Gastrocnemius medialis (tissue), 4 donors: ENCODE measurements at regions not wholly inside any gene's neighbourhood (a gene's known extent, or its start where the extent isn't known, plus 50 kb on each side); places are given as distances from the start of the nearest gene placed in this dataset.

ENCODE experiments used
- ATAC-seq, 2 donors: fragments of 150-250 bp; one replicate each; pipeline ENCODE4 v1.9.1; 2016
- DNase-seq, 2 donors: peaks; one replicate each; pipeline ENCODE4 v3.0.0-alpha.2; 2019
- H3K27ac ChIP-seq, 4 donors: fragments of 200-600 bp; sonication (generic); 1 replicate in 1 of 4; 2 replicates in 3 of 4; pipeline ENCODE4 v1.5.1; 2016 to 2018; ENCODE audit warnings: mild to moderate bottlenecking in 2 of 4, moderate library complexity in 1 of 4
- H3K27me3 ChIP-seq, 3 donors: fragments of 200-600 bp; sonication (generic) in 2 of 3; 1 replicate in 1 of 3; 2 replicates in 2 of 3; pipeline versions ENCODE4 v1.5.1 to v1.6.0; 2016 to 2019; ENCODE audit warnings: mild to moderate bottlenecking in 1 of 3, moderate library complexity in 1 of 3
- H3K36me3 ChIP-seq, 2 donors: fragments of 200-600 bp; sonication (generic) in 1 of 2; one replicate each; pipeline ENCODE4 v1.5.1; 2017 to 2018
- H3K4me1 ChIP-seq, 2 donors: fragments of 200-600 bp; sonication (generic) in 1 of 2; one replicate each; pipeline ENCODE4 v1.5.1; 2016 to 2017; ENCODE audit warnings: mild to moderate bottlenecking in 2 of 2
- H3K4me3 ChIP-seq, 4 donors: fragments of 200-600 bp; sonication (generic) in 3 of 4; 1 replicate in 1 of 4; 2 replicates in 3 of 4; pipeline ENCODE4 v1.5.1; 2016 to 2019; ENCODE audit warnings: mild to moderate bottlenecking in 2 of 4
- H3K9me3 ChIP-seq, 3 donors: fragments of 200-600 bp; sonication (generic) in 2 of 3; 1 replicate in 1 of 3; 2 replicates in 2 of 3; pipeline ENCODE4 v1.5.1; 2016 to 2019
- CTCF ChIP-seq, 5 experiments: fragments of 450-650 bp in 3 of 5; fragments of 200-600 bp in 2 of 5; sonication (generic) in 2 of 5; IDR thresholded peaks in 4 of 5; conservative IDR thresholded peaks in 1 of 5; 1 replicate in 4 of 5; 2 replicates in 1 of 5; pipeline ENCODE4 v1.5.1; 2016 to 2019; ENCODE audit warnings: antibody characterized with exemption in 5 of 5, mild to moderate bottlenecking in 3 of 5, moderate library complexity in 3 of 5
- POLR2A ChIP-seq, 2 donors: fragments of 450-650 bp; IDR thresholded peaks; one replicate each; pipeline ENCODE4 v1.6.1; 2017; ENCODE audit warnings: antibody characterized with exemption in 2 of 2, mild to moderate bottlenecking in 2 of 2, moderate library complexity in 2 of 2
- in situ Hi-C, 4 donors: fragments of 200-750 bp; cut with MboI; loops; one replicate each; pipeline versions ENCODE4 v1.15.0 to v1.8.0; 2017; ENCODE audit warnings: low sequenced_read_pairs in 4 of 4
- intact Hi-C: fragments of 100-400 bp; cut with DNase I; formaldehyde crosslinking; loops from one replicate; pipeline ENCODE4 v1.15.1; 2023; ENCODE audit warnings: low total_unique reads

GRCh38 chr17:71748872-71749271, 371.9 kb upstream of the SOX9 start:
- no peak for DNase-seq
- Histone ChIP-seq H3K4me3 (no peak overlapping the region), H3K36me3 (no peaks in the 10 kb centered on the region), H3K27me3 (peaks cover 0 to 4% (median 0%) of the 10 kb centered on the region in 3 donors), H3K27ac (no peak overlapping the region), H3K9me3 (no peaks in the 10 kb centered on the region), H3K4me1 (no peaks in the 10 kb centered on the region)
- no peak for ATAC-seq
- intact Hi-C loops (no loop called here), in situ Hi-C loops (no loop called here)
- TF ChIP-seq CTCF (IDR thresholded peaks at IDR 0.05 in 4 of 5, conservative IDR thresholded peaks at IDR 0.05 in 1 of 5) (no peak), POLR2A (IDR thresholded peaks at IDR 0.05) (no peak)

GRCh38 chr17:71753070-71753469, 367.8 kb upstream of the SOX9 start:
- no peaks in the 10 kb centered on the region for H3K36me3 ChIP-seq
- no peak overlapping the region for H3K4me3 ChIP-seq
- DNase-seq (no peak), ATAC-seq (no peak)
- no peaks in the 10 kb centered on the region for H3K4me1 ChIP-seq
- H3K9me3 ChIP-seq, result no peaks in the 10 kb centered on the region
- intact Hi-C loops, result no loop called here
- no peak for TF ChIP-seq POLR2A (IDR thresholded peaks at IDR 0.05)
- TF ChIP-seq CTCF (IDR thresholded peaks at IDR 0.05 in 4 of 5, conservative IDR thresholded peaks at IDR 0.05 in 1 of 5), result no peak
- H3K27ac ChIP-seq, result no peak overlapping the region
- in situ Hi-C loops, result no loop called here
- peaks cover 0 to 4% (median 0%) of the 10 kb centered on the region in 3 donors for H3K27me3 ChIP-seq

GRCh38 chr17:71757156-71757555, 363.7 kb upstream of the SOX9 start:
- intact Hi-C loops (no loop called here), in situ Hi-C loops (no loop called here)
- no peaks in the 10 kb centered on the region for H3K9me3 ChIP-seq
- ATAC-seq (no peak), DNase-seq (no peak)
- H3K4me3 ChIP-seq, result no peak overlapping the region
- no peak overlapping the region for H3K27ac ChIP-seq
- peaks cover 0 to 4% (median 0%) of the 10 kb centered on the region in 3 donors for H3K27me3 ChIP-seq
- TF ChIP-seq POLR2A (IDR thresholded peaks at IDR 0.05) (no peak), CTCF (IDR thresholded peaks at IDR 0.05 in 4 of 5, conservative IDR thresholded peaks at IDR 0.05 in 1 of 5) (no peak)
- no peaks in the 10 kb centered on the region for H3K4me1 ChIP-seq
- no peaks in the 10 kb centered on the region for H3K36me3 ChIP-seq

- Histone ChIP-seq H3K27ac (no peak overlapping the region), H3K4me1 (no peaks in the 10 kb centered on the region), H3K9me3 (no peaks in the 10 kb centered on the region), H3K36me3 (no peaks in the 10 kb centered on the region), H3K27me3 (peaks cover 0 to 4% (median 0%) of the 10 kb centered on the region in 3 donors), H3K4me3 (no peak overlapping the region)
- TF ChIP-seq CTCF (IDR thresholded peaks at IDR 0.05 in 4 of 5, conservative IDR thresholded peaks at IDR 0.05 in 1 of 5) (no peak), POLR2A (IDR thresholded peaks at IDR 0.05) (no peak)
- in situ Hi-C loops, result no loop called here
- intact Hi-C loops, result no loop called here
- ATAC-seq (no peak), DNase-seq (no peak)
Observed at GRCh38 chr17:71757956-71758355, 362.9 kb upstream of the SOX9 start.

- in situ Hi-C loops (no loop called here), intact Hi-C loops (no loop called here)
- Histone ChIP-seq H3K4me3 (no peak overlapping the region), H3K27me3 (no peaks in the 10 kb centered on the region), H3K36me3 (no peaks in the 10 kb centered on the region), H3K9me3 (no peaks in the 10 kb centered on the region), H3K4me1 (no peaks in the 10 kb centered on the region), H3K27ac (no peak overlapping the region)
- no peak for DNase-seq
- no peak for TF ChIP-seq CTCF (IDR thresholded peaks at IDR 0.05 in 4 of 5, conservative IDR thresholded peaks at IDR 0.05 in 1 of 5)
- no peak for TF ChIP-seq POLR2A (IDR thresholded peaks at IDR 0.05)
- ATAC-seq, result no peak
Observed at GRCh38 chr17:71759422-71760060, 361.3 kb upstream of the SOX9 start.
